ENCODE measurements at regions not wholly inside any gene's neighbourhood (a gene's known extent, or its start where the extent isn't known, plus 50 kb on each side); places are given as distances from the start of the nearest gene placed in this dataset.

- no peak for TF ChIP-seq EP300 (conservative IDR thresholded peaks at IDR 0.05; ENCODE audit: poor library complexity, severe bottlenecking)
- no peak for TF ChIP-seq CTCF (IDR thresholded peaks at IDR 0.05; ENCODE audit: poor library complexity, severe bottlenecking)
- TF ChIP-seq POLR2AphosphoS5 (IDR thresholded peaks at IDR 0.05): no peak
- no peak for TF ChIP-seq TAF1 (IDR thresholded peaks at IDR 0.05; ENCODE audit: low read depth)
- no peak for TF ChIP-seq RAD21 (conservative IDR thresholded peaks at IDR 0.05)
- no peak for TF ChIP-seq SMC3 (conservative IDR thresholded peaks at IDR 0.05; ENCODE audit: poor library complexity)
- no peak for TF ChIP-seq EZH2 (IDR thresholded peaks at IDR 0.05; ENCODE audit: borderline replicate concordance, insufficient read depth, low read length, poor library complexity, severe bottlenecking)
These were observed 84.8 kb downstream of the RTL3 start for GRCh38 chrX:78574306-78574705.

All from neural cell (in vitro differentiated cells).